B cell (primary cell): ENCODE measurements at regions not wholly inside any gene's neighbourhood (a gene's known extent, or its start where the extent isn't known, plus 50 kb on each side); places are given as distances from the start of the nearest gene placed in this dataset.

Experiments
- CTCF ChIP-seq: fragments of 200-600 bp; IDR thresholded peaks from one replicate; pipeline ENCODE4 v1.8.0; 2022; ENCODE audit warnings: antibody characterized with exemption, mild to moderate bottlenecking
- EZH2 ChIP-seq: IDR thresholded peaks from 2 replicates; pipeline ENCODE4 v1.6.1; 2012; ENCODE audit warnings: borderline replicate concordance, low read depth, mild to moderate bottlenecking, moderate library complexity, low read length; ENCODE audit not compliant: insufficient read depth, poor library complexity, severe bottlenecking

- TF ChIP-seq CTCF (no peak), EZH2 (no peak)
Observed at GRCh38 chr16:85331688-85332087, 219.4 kb upstream of the CIBAR2 start.
